GM12864 (cell line): ENCODE measurements at regions not wholly inside any gene's neighbourhood (a gene's known extent, or its start where the extent isn't known, plus 50 kb on each side); places are given as distances from the start of the nearest gene placed in this dataset.
A peak's percentile ranks its signal among the peaks of the same experiment; 100 is the strongest.

Source experiments
- DNase-seq: peaks from one replicate; pipeline ENCODE4 v3.0.0-alpha.2; 2011; ENCODE audit warnings: low read depth
- H3K4me3 ChIP-seq: 2 replicates; pipeline ENCODE4 v1.5.1; 2011; ENCODE audit warnings: mild to moderate bottlenecking, low read depth, low read length, control low read depth
- TF ChIP-seq, protein P1 (sequence below): IDR thresholded peaks from 2 replicates; pipeline ENCODE4 v1.5.1; 2011; ENCODE audit warnings: low read depth, mild to moderate bottlenecking, moderate library complexity, low read length, control low read depth, inconsistent platforms; ENCODE audit errors: missing control alignments

GRCh38 chr6:159642995-159643394 is 50.0 kb downstream of the SOD2 start:
- TF ChIP-seq, protein P1, sequence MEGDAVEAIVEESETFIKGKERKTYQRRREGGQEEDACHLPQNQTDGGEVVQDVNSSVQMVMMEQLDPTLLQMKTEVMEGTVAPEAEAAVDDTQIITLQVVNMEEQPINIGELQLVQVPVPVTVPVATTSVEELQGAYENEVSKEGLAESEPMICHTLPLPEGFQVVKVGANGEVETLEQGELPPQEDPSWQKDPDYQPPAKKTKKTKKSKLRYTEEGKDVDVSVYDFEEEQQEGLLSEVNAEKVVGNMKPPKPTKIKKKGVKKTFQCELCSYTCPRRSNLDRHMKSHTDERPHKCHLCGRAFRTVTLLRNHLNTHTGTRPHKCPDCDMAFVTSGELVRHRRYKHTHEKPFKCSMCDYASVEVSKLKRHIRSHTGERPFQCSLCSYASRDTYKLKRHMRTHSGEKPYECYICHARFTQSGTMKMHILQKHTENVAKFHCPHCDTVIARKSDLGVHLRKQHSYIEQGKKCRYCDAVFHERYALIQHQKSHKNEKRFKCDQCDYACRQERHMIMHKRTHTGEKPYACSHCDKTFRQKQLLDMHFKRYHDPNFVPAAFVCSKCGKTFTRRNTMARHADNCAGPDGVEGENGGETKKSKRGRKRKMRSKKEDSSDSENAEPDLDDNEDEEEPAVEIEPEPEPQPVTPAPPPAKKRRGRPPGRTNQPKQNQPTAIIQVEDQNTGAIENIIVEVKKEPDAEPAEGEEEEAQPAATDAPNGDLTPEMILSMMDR: no peak
- DNase-seq: no peak
- no peak overlapping the region for H3K4me3 ChIP-seq

DNA sequence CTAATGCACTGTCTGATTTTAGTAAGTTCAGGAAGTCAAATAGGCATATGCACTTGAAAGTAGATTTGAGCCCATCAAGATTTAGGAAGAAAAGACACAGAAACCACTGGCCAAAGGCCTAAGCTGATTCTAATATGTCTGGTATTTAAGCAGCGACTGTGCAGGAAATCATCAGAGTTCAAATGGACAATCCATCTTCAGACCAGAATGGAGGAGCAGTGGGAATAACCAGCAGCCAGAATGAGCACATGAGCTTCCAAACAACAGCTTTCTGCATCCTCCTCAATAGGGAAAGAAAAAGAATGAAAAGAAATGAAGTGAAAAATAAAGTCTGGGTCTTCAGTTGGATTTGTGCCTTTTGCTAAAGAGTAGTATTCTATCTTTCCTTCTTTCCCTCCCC is 50.6 kb downstream of the SOD2 start:
- no peak overlapping the region for H3K4me3 ChIP-seq
- DNase-seq: no peak
- TF ChIP-seq, protein P1: no peak

GRCh38 chr6:159640722-159641482 is 52.1 kb downstream of the SOD2 start:
- H3K4me3 ChIP-seq: no peak overlapping the region
- DNase-seq: no peak
- TF ChIP-seq, protein P1: no peak

DNA sequence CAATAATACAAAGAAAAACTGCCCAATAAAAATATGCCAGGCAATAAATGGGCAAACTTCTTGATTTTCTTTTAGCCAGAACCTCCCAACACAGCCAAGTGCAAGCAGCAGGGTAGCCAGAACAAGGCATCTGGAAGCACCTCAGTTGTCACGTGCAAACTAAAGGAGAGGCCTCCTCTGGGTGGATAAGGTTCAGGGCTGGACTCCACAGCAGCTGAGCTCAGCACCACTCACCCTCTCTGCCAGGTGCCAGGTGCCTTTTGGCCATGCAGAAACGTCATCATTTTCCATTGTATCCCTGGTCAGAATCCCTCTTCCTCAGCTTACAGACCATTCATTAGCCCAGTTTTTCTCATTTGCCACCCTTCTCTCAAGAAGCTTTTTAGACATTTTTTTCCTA is 52.7 kb downstream of the SOD2 start:
- TF ChIP-seq, protein P1: no peak
- no peak for DNase-seq
- no peak overlapping the region for H3K4me3 ChIP-seq

DNA sequence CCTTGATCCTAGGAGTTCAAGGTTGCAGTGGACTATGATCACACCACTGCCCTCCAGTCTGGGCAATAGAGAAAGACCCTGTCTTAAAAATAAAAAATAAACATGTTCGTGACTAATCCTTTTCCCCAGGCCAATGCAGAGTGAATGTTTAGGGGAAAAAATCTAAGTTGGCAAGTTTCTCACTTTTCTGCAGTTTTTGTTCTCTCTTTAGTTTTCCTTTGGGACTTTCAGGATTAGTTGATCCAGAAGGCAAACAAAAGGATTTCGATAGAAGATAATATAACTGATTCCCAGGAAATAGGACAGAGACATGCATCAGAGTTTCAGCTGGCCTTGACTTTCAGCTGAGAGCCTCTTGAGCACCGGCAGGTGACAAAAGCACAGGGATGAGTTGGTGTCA is 53.3 kb downstream of the SOD2 start:
- no peak for DNase-seq
- TF ChIP-seq, protein P1: no peak
- no peak overlapping the region for H3K4me3 ChIP-seq

GRCh38 chr6:159633196-159633595 is 59.8 kb downstream of the SOD2 start:
- H3K4me3 ChIP-seq: no peak overlapping the region
- no peak for DNase-seq
- TF ChIP-seq, protein P1: peak; percentile 57

DNA sequence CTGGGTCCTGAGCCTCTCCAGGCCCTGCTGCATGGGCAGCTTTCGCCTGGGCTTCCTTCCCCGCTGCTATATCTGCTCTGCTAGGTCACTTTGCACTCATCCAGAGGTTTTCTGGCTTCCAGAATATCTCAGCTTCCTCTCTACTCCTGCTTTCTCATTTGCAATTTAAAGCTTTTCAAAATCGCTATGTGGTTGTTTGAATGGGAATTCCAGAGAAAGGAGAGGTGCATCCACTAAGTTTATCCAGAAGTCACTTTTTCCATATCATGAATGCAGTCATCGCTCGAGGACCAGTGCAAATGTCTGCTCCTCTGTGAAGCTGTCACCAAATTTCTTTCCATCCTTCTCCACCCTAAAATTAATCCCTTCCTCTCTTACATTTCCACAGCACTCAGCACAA is 61.2 kb downstream of the SOD2 start:
- no peak overlapping the region for H3K4me3 ChIP-seq
- TF ChIP-seq, protein P1: no peak
- DNase-seq: no peak
